ENCODE measurements at regions not wholly inside any gene's neighbourhood (a gene's known extent, or its start where the extent isn't known, plus 50 kb on each side); places are given as distances from the start of the nearest gene placed in this dataset.

DNA sequence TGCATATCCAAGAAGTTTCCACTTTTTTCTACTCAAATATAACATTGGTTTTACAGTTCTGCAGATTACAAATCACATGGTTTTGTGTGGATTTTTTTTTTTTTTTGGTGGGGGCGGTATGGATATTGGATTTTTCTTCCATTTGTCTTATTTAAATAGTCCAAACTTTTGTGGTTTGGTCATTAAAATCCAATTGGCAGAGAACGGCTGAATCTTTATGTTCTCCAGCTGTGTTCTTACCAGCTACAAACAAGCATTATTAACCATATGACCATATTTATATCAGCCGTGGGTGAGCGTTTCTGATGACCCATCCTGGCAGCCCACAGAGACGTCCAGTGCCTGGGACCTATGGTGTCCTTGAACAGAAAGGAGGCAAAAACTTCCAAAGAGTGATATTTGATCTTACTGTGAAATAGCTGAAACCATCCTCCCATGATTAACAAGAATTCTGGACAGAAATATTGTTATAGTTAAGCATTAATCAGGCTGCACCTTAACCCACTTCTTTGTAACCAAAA, 200.4 kb downstream of the LYPLAL1 start:
- no peak overlapping the region for H3K27ac ChIP-seq (ENCODE audit: low read depth in 2 of 2, low read length in 2 of 2)
- H3K36me3 ChIP-seq (ENCODE audit: control insufficient read depth in 2 of 2, insufficient read depth in 2 of 2, low read length in 2 of 2), result no peaks in the 10 kb centered on the region
- H3K9me3 ChIP-seq (ENCODE audit: control insufficient read depth in 2 of 2, low read length in 2 of 2), result no peaks in the 10 kb centered on the region
- H3K9ac ChIP-seq (ENCODE audit: low read depth in 1 of 2, low read length in 2 of 2), result no peak overlapping the region
- no peak overlapping the region for H3K4me3 ChIP-seq (ENCODE audit: low read length in 2 of 2)
- no peaks in the 10 kb centered on the region for H3K4me1 ChIP-seq (ENCODE audit: control insufficient read depth in 2 of 2, insufficient read depth in 2 of 2, low read length in 2 of 2)
- no peaks in the 10 kb centered on the region for H3K27me3 ChIP-seq (ENCODE audit: control insufficient read depth in 2 of 2, insufficient read depth in 2 of 2, low read length in 2 of 2)

DNA sequence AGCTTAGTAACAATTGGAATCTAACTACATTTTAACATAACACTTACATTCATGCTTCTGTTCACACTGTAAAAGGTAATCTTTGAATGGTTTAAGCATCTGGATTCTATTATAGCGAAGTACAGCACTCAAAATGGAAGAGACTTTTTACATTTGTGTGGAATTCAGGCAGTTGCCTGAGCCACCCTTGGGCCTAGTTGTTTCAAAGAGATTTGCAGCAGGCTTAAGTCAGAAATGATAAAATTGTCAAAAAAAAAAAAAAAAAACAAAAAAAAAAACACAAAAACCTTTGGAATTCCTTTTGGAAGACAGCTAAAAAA, 199.9 kb downstream of the LYPLAL1 start:
- Histone ChIP-seq H3K9ac (ENCODE audit: low read depth in 1 of 2, low read length in 2 of 2) (no peak overlapping the region), H3K27ac (ENCODE audit: low read depth in 2 of 2, low read length in 2 of 2) (no peak overlapping the region), H3K4me3 (ENCODE audit: low read length in 2 of 2) (no peak overlapping the region), H3K27me3 (ENCODE audit: control insufficient read depth in 2 of 2, insufficient read depth in 2 of 2, low read length in 2 of 2) (no peaks in the 10 kb centered on the region), H3K9me3 (ENCODE audit: control insufficient read depth in 2 of 2, low read length in 2 of 2) (no peaks in the 10 kb centered on the region), H3K36me3 (ENCODE audit: control insufficient read depth in 2 of 2, insufficient read depth in 2 of 2, low read length in 2 of 2) (no peaks in the 10 kb centered on the region), H3K4me1 (ENCODE audit: control insufficient read depth in 2 of 2, insufficient read depth in 2 of 2, low read length in 2 of 2) (no peaks in the 10 kb centered on the region)

GRCh38 chr1:219372916-219373615, 199.4 kb downstream of the LYPLAL1 start:
- no peaks in the 10 kb centered on the region for H3K36me3 ChIP-seq (ENCODE audit: control insufficient read depth in 2 of 2, insufficient read depth in 2 of 2, low read length in 2 of 2)
- H3K9ac ChIP-seq (ENCODE audit: low read depth in 1 of 2, low read length in 2 of 2), result no peak overlapping the region
- no peaks in the 10 kb centered on the region for H3K27me3 ChIP-seq (ENCODE audit: control insufficient read depth in 2 of 2, insufficient read depth in 2 of 2, low read length in 2 of 2)
- H3K4me1 ChIP-seq (ENCODE audit: control insufficient read depth in 2 of 2, insufficient read depth in 2 of 2, low read length in 2 of 2), result no peaks in the 10 kb centered on the region
- H3K27ac ChIP-seq (ENCODE audit: low read depth in 2 of 2, low read length in 2 of 2), result no peak overlapping the region
- H3K9me3 ChIP-seq (ENCODE audit: control insufficient read depth in 2 of 2, low read length in 2 of 2), result no peaks in the 10 kb centered on the region
- no peak overlapping the region for H3K4me3 ChIP-seq (ENCODE audit: low read length in 2 of 2)

GRCh38 chr1:219371471-219371870, 197.8 kb downstream of the LYPLAL1 start:
- Histone ChIP-seq H3K27me3 (ENCODE audit: control insufficient read depth in 2 of 2, insufficient read depth in 2 of 2, low read length in 2 of 2) (no peaks in the 10 kb centered on the region), H3K9ac (ENCODE audit: low read depth in 1 of 2, low read length in 2 of 2) (no peak overlapping the region), H3K27ac (ENCODE audit: low read depth in 2 of 2, low read length in 2 of 2) (no peak overlapping the region), H3K9me3 (ENCODE audit: control insufficient read depth in 2 of 2, low read length in 2 of 2) (no peaks in the 10 kb centered on the region), H3K36me3 (ENCODE audit: control insufficient read depth in 2 of 2, insufficient read depth in 2 of 2, low read length in 2 of 2) (no peaks in the 10 kb centered on the region), H3K4me3 (ENCODE audit: low read length in 2 of 2) (no peak overlapping the region), H3K4me1 (ENCODE audit: control insufficient read depth in 2 of 2, insufficient read depth in 2 of 2, low read length in 2 of 2) (no peaks in the 10 kb centered on the region)

GRCh38 chr1:219367496-219367895, 193.8 kb downstream of the LYPLAL1 start:
- H3K9me3 ChIP-seq (ENCODE audit: control insufficient read depth in 2 of 2, low read length in 2 of 2), result no peaks in the 10 kb centered on the region
- no peak overlapping the region for H3K4me3 ChIP-seq (ENCODE audit: low read length in 2 of 2)
- no peak overlapping the region for H3K9ac ChIP-seq (ENCODE audit: low read depth in 1 of 2, low read length in 2 of 2)
- no peaks in the 10 kb centered on the region for H3K36me3 ChIP-seq (ENCODE audit: control insufficient read depth in 2 of 2, insufficient read depth in 2 of 2, low read length in 2 of 2)
- no peaks in the 10 kb centered on the region for H3K4me1 ChIP-seq (ENCODE audit: control insufficient read depth in 2 of 2, insufficient read depth in 2 of 2, low read length in 2 of 2)
- no peaks in the 10 kb centered on the region for H3K27me3 ChIP-seq (ENCODE audit: control insufficient read depth in 2 of 2, insufficient read depth in 2 of 2, low read length in 2 of 2)
- H3K27ac ChIP-seq (ENCODE audit: low read depth in 2 of 2, low read length in 2 of 2), result no peak overlapping the region

- no peak overlapping the region for H3K9ac ChIP-seq (ENCODE audit: low read depth in 1 of 2, low read length in 2 of 2)
- H3K4me1 ChIP-seq (ENCODE audit: control insufficient read depth in 2 of 2, insufficient read depth in 2 of 2, low read length in 2 of 2), result no peaks in the 10 kb centered on the region
- H3K27ac ChIP-seq (ENCODE audit: low read depth in 2 of 2, low read length in 2 of 2), result no peak overlapping the region
- H3K27me3 ChIP-seq (ENCODE audit: control insufficient read depth in 2 of 2, insufficient read depth in 2 of 2, low read length in 2 of 2), result no peaks in the 10 kb centered on the region
- no peaks in the 10 kb centered on the region for H3K9me3 ChIP-seq (ENCODE audit: control insufficient read depth in 2 of 2, low read length in 2 of 2)
- H3K36me3 ChIP-seq (ENCODE audit: control insufficient read depth in 2 of 2, insufficient read depth in 2 of 2, low read length in 2 of 2), result no peaks in the 10 kb centered on the region
- no peak overlapping the region for H3K4me3 ChIP-seq (ENCODE audit: low read length in 2 of 2)
Measured at GRCh38 chr1:219365451-219365850, 191.8 kb downstream of the LYPLAL1 start.

DNA sequence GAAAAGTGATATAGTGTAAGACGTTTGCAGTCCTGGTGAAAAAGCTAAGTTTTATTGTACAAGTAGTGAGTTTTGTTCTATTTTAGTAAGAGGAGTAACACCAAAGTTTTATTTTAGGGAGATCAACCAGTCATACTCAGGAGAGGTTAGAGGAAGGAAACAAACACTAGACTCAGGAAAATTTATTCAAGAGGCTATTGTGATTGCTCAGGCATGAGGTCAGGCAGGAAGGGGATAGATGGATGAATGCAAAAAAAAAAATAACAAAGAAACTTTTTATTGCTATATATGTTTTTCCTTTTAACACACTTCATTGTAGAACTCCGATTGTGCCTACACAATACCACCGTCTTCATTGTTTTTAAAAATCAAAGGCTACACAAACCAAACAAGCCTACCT, 189.0 kb downstream of the LYPLAL1 start:
- Histone ChIP-seq H3K27ac (ENCODE audit: low read depth in 2 of 2, low read length in 2 of 2) (no peak overlapping the region), H3K9me3 (ENCODE audit: control insufficient read depth in 2 of 2, low read length in 2 of 2) (no peaks in the 10 kb centered on the region), H3K36me3 (ENCODE audit: control insufficient read depth in 2 of 2, insufficient read depth in 2 of 2, low read length in 2 of 2) (no peaks in the 10 kb centered on the region), H3K27me3 (ENCODE audit: control insufficient read depth in 2 of 2, insufficient read depth in 2 of 2, low read length in 2 of 2) (no peaks in the 10 kb centered on the region), H3K4me1 (ENCODE audit: control insufficient read depth in 2 of 2, insufficient read depth in 2 of 2, low read length in 2 of 2) (no peaks in the 10 kb centered on the region), H3K9ac (ENCODE audit: low read depth in 1 of 2, low read length in 2 of 2) (no peak overlapping the region), H3K4me3 (ENCODE audit: low read length in 2 of 2) (no peak overlapping the region)

DNA sequence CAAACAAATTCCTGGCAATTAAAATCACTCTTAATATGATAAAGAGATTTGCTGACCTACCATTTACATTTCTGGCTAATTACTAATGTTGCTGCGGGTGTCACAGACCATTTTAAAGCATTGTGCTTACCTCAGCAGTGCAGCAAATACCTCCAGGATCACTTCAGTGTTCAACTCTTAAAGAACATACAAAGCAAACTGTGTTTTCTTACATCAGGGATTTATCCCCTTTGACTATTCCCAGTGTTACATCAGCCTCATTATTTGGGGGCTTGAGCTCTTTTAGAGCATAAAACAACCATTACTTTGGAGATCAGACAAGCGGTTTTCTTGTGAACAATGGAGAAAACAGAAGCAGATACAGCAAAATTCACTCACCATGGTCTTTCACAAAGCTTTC, 185.4 kb downstream of the LYPLAL1 start:
- Histone ChIP-seq H3K9me3 (ENCODE audit: control insufficient read depth in 2 of 2, low read length in 2 of 2) (no peaks in the 10 kb centered on the region), H3K9ac (ENCODE audit: low read depth in 1 of 2, low read length in 2 of 2) (no peak overlapping the region), H3K27me3 (ENCODE audit: control insufficient read depth in 2 of 2, insufficient read depth in 2 of 2, low read length in 2 of 2) (no peaks in the 10 kb centered on the region), H3K4me1 (ENCODE audit: control insufficient read depth in 2 of 2, insufficient read depth in 2 of 2, low read length in 2 of 2) (no peaks in the 10 kb centered on the region), H3K27ac (ENCODE audit: low read depth in 2 of 2, low read length in 2 of 2) (no peak overlapping the region), H3K36me3 (ENCODE audit: control insufficient read depth in 2 of 2, insufficient read depth in 2 of 2, low read length in 2 of 2) (no peaks in the 10 kb centered on the region), H3K4me3 (ENCODE audit: low read length in 2 of 2) (no peak overlapping the region)

- H3K9ac ChIP-seq (ENCODE audit: low read depth in 1 of 2, low read length in 2 of 2), result no peak overlapping the region
- no peaks in the 10 kb centered on the region for H3K27me3 ChIP-seq (ENCODE audit: control insufficient read depth in 2 of 2, insufficient read depth in 2 of 2, low read length in 2 of 2)
- H3K4me1 ChIP-seq (ENCODE audit: control insufficient read depth in 2 of 2, insufficient read depth in 2 of 2, low read length in 2 of 2), result no peaks in the 10 kb centered on the region
- no peak overlapping the region for H3K27ac ChIP-seq (ENCODE audit: low read depth in 2 of 2, low read length in 2 of 2)
- no peak overlapping the region for H3K4me3 ChIP-seq (ENCODE audit: low read length in 2 of 2)
- H3K36me3 ChIP-seq (ENCODE audit: control insufficient read depth in 2 of 2, insufficient read depth in 2 of 2, low read length in 2 of 2), result no peaks in the 10 kb centered on the region
- H3K9me3 ChIP-seq (ENCODE audit: control insufficient read depth in 2 of 2, low read length in 2 of 2), result no peaks in the 10 kb centered on the region
Measured at GRCh38 chr1:219358080-219358479, 184.4 kb downstream of the LYPLAL1 start.

- Histone ChIP-seq H3K36me3 (ENCODE audit: control insufficient read depth in 2 of 2, insufficient read depth in 2 of 2, low read length in 2 of 2) (no peaks in the 10 kb centered on the region), H3K9me3 (ENCODE audit: control insufficient read depth in 2 of 2, low read length in 2 of 2) (no peaks in the 10 kb centered on the region), H3K27me3 (ENCODE audit: control insufficient read depth in 2 of 2, insufficient read depth in 2 of 2, low read length in 2 of 2) (no peaks in the 10 kb centered on the region), H3K4me1 (ENCODE audit: control insufficient read depth in 2 of 2, insufficient read depth in 2 of 2, low read length in 2 of 2) (no peaks in the 10 kb centered on the region), H3K27ac (ENCODE audit: low read depth in 2 of 2, low read length in 2 of 2) (no peak overlapping the region), H3K9ac (ENCODE audit: low read depth in 1 of 2, low read length in 2 of 2) (no peak overlapping the region), H3K4me3 (ENCODE audit: low read length in 2 of 2) (no peak overlapping the region)
Measured at GRCh38 chr1:219354962-219355361, 181.3 kb downstream of the LYPLAL1 start.

All from mucosa of rectum (tissue), 2 donors.